NCI-H2081 treated with DMSO at 0.1 percent for 48 hours (cell line): ENCODE measurements at regions not wholly inside any gene's neighbourhood (a gene's known extent, or its start where the extent isn't known, plus 50 kb on each side); places are given as distances from the start of the nearest gene placed in this dataset.
"Not testable (repeated sequence)": the region's sequence is repeated elsewhere in the genome, so short reads cannot be mapped to it uniquely, and the experiment has no call there.

Experiments used
- DNase-seq: peaks from one replicate; lab custom pipeline; 2025; lab: John Stamatoyannopoulos, UW

GRCh38 chr13:55977436-55977835 lies 1163.3 kb upstream of the PRR20A start:
- DNase-seq = no peak

GRCh38 chr13:55981381-55981780 lies 1159.3 kb upstream of the PRR20A start:
- DNase-seq = no peak

- not testable (repeated sequence) for DNase-seq
These were observed 1156.7 kb upstream of the PRR20A start for GRCh38 chr13:55984026-55984425.

- no peak for DNase-seq
These were observed 1150.1 kb upstream of the PRR20A start for GRCh38 chr13:55990631-55991030.

- no peak for DNase-seq
These were observed 1149.1 kb upstream of the PRR20A start for GRCh38 chr13:55991666-55992065.

GRCh38 chr13:55992145-55992544 lies 1148.6 kb upstream of the PRR20A start:
- no peak for DNase-seq

- no peak for DNase-seq
These were observed 1141.0 kb upstream of the PRR20A start for GRCh38 chr13:55999709-56000108.

GRCh38 chr13:56009418-56009817 lies 1131.3 kb upstream of the PRR20A start:
- DNase-seq = no peak

GRCh38 chr13:56012644-56013043 lies 1128.1 kb upstream of the PRR20A start:
- DNase-seq = no peak

- no peak for DNase-seq
These were observed 1124.8 kb upstream of the PRR20A start for GRCh38 chr13:56015919-56016318.

GRCh38 chr13:56019606-56020005 lies 1121.1 kb upstream of the PRR20A start:
- no peak for DNase-seq

- no peak for DNase-seq
These were observed 1120.3 kb upstream of the PRR20A start for GRCh38 chr13:56020425-56020824.

- DNase-seq = no peak
These were observed 1100.7 kb upstream of the PRR20A start for GRCh38 chr13:56039992-56040391.

GRCh38 chr13:56066321-56066720 lies 1074.4 kb upstream of the PRR20A start:
- DNase-seq = no peak

- no peak for DNase-seq
These were observed 1038.1 kb upstream of the PRR20A start for GRCh38 chr13:56102641-56103040.

- no peak for DNase-seq
These were observed 1030.0 kb upstream of the PRR20A start for GRCh38 chr13:56110751-56111150.

GRCh38 chr13:56134524-56134923 lies 1006.2 kb upstream of the PRR20A start:
- DNase-seq = no peak

- no peak for DNase-seq
These were observed 973.9 kb upstream of the PRR20A start for GRCh38 chr13:56166864-56167263.

- DNase-seq = no peak
These were observed 972.1 kb upstream of the PRR20A start for GRCh38 chr13:56168581-56168980.

GRCh38 chr13:56173346-56173745 lies 967.4 kb upstream of the PRR20A start:
- DNase-seq = no peak

GRCh38 chr13:56182598-56182997 lies 958.1 kb upstream of the PRR20A start:
- DNase-seq = no peak

- DNase-seq = no peak
These were observed 953.4 kb upstream of the PRR20A start for GRCh38 chr13:56187331-56187730.

- DNase-seq = not testable (repeated sequence)
These were observed 952.1 kb upstream of the PRR20A start for GRCh38 chr13:56188582-56188981.

- no peak for DNase-seq
These were observed 951.3 kb upstream of the PRR20A start for GRCh38 chr13:56189439-56189838.

- DNase-seq = no peak
These were observed 950.7 kb upstream of the PRR20A start for GRCh38 chr13:56189978-56190377.
